GDM1 (cell line): ENCODE measurements at regions not wholly inside any gene's neighbourhood (a gene's known extent, or its start where the extent isn't known, plus 50 kb on each side); places are given as distances from the start of the nearest gene placed in this dataset.

Source experiments
- DNase-seq: peaks from one replicate; lab custom pipeline; 2025; lab: John Stamatoyannopoulos, UW

GRCh38 chr3:162193148-162194095, 696.8 kb downstream of the OTOL1 start:
- no peak for DNase-seq

- no peak for DNase-seq
These were observed 698.5 kb downstream of the OTOL1 start for GRCh38 chr3:162195147-162195546.

DNA sequence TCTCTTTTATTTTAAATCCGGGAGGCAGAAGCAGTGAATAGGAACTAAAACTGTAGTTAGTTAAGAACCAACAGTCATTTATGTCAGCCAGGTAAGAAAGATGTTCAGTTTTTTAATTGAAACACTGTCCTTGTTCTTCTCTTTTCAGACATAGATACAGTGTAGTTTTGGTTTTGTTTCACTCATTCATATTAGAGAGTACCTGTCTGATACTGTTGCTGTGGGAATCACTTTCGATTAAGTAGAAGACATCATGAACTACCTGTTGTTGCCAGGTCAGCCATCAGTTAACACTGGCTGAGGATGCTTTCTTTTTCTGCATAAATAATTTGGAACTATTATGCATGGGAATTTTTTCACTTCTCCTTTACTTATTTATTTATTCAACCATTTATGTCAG, 700.4 kb downstream of the OTOL1 start:
- no peak for DNase-seq

DNA sequence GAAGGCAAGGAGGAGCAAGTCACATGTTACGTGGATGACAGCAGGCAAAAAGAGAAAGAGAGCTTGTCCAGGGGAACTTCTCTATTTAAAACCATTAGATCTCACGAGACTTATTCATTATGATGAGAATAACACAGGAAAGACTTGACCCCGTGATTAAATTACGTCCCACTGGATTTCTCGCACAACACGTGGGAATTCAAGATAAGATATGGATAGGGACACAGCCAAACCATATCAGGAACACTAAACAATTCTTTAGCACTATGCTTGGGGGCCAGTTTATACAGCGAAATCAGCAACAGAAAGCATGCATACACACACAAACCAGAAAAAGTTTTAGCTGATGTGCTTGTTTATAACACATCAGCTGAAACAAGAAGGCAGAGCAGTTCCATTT, 704.2 kb downstream of the OTOL1 start:
- no peak for DNase-seq

- DNase-seq = no peak
These were observed 710.0 kb downstream of the OTOL1 start for GRCh38 chr3:162206648-162207047.

GRCh38 chr3:162211470-162211869, 714.9 kb downstream of the OTOL1 start:
- no peak for DNase-seq

DNA sequence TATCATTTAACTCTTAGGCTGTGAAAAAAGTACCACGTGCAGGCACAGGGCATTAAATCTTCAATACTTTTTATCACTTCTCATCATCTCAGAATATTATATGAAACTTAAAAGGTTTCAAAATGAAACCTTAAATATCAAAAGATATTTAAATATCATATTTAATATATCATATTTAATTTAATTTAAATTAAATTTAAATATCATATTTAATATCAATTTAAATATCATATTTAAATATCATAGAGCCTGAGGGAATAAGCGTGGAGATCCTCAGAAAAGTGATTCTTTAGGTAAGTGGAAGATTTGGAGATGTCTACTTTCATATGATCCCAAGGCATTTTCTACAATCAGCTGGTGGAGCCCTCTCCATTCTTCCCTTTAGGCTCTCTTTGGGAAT, 716.6 kb downstream of the OTOL1 start:
- no peak for DNase-seq

GRCh38 chr3:162213956-162214355, 717.3 kb downstream of the OTOL1 start:
- no peak for DNase-seq

GRCh38 chr3:162217647-162218046, 721.0 kb downstream of the OTOL1 start:
- DNase-seq = no peak

GRCh38 chr3:162218479-162218878, 721.9 kb downstream of the OTOL1 start:
- no peak for DNase-seq

GRCh38 chr3:162224746-162225145, 728.1 kb downstream of the OTOL1 start:
- DNase-seq = no peak

- no peak for DNase-seq
These were observed 740.3 kb downstream of the OTOL1 start for GRCh38 chr3:162236949-162237348.

GRCh38 chr3:162250782-162251181, 754.2 kb downstream of the OTOL1 start:
- no peak for DNase-seq

GRCh38 chr3:162262129-162262528, 765.5 kb downstream of the OTOL1 start:
- no peak for DNase-seq

DNA sequence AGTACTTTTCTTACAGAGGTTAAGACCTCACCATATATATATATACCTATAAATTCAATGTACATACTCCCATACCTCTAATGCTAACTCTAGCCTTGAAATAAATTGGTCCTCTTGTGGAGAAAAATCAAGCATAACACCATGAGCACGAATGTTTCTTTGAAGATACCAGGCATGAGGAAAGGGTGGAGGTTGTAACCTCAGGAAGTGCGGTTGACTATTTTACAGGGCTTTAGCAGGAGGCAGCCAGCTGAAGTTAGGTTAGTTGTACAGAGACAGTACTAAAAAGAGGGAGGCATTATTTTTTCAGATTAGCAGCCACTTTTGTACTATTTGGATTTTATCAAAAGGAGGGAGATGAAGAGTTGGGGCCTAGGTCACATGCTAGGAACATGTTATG, 767.0 kb downstream of the OTOL1 start:
- no peak for DNase-seq

GRCh38 chr3:162269636-162270458, 773.2 kb downstream of the OTOL1 start:
- DNase-seq = no peak

DNA sequence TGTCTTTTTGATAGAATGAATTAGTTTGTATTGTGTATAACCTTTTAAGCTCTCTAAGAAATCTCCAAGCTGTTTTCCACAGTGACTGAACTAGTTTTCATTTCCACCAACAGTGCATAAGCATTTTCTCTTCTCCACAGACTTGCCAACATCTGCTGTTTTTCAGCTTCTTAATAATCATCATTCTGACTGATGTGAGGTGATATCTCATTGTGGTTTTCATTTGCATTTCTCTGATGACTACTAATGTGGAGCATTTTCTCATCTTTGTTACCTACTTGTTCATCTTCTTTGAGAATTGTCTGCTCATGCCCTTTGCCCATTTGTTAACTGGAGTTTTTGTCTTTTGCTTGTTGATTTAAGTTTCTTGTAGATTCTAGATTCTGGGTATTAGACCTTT, 777.5 kb downstream of the OTOL1 start:
- DNase-seq = no peak

DNA sequence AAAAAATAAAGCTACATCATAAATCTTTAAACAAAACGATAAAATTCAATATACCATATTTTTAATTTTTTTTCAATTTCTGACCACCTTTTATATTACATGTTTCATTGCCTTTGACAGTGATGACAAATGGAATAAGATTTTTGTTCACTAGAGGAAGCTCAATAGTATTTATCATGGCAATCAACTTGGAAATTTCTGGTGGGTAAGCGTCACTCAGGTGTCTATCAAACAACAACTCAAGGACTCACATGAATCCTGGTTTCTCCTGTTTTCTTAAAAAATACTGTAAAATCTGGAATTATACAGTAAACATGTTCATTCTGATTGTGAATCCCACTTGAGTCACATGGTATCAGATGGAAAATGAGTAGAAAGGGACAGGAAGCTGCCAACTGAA, 782.2 kb downstream of the OTOL1 start:
- DNase-seq = no peak

DNA sequence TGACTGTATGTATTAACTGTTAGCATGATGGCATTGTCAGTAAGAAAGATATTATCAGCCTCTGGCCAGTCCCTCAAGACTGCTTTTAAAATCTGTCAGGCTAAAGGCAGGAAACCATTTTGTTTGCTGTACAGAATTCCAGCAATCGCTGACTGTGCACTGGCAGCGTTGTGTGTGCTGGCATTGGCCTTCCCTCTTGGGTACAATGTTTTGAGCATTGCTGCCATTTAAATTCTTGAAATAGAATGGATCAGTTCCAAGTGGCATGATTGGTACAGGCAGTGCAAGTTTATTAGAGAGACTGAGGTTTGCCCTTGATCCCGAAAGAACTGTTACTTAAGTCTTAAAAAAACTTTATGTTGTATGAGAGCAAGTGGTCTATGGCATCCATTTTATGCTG, 788.7 kb downstream of the OTOL1 start:
- DNase-seq = no peak

- DNase-seq = no peak
These were observed 791.0 kb downstream of the OTOL1 start for GRCh38 chr3:162287600-162287999.

GRCh38 chr3:162292409-162292808, 795.8 kb downstream of the OTOL1 start:
- no peak for DNase-seq

GRCh38 chr3:162295323-162295983, 798.8 kb downstream of the OTOL1 start:
- DNase-seq = no peak
